SU-DHL-6 (cell line): ENCODE measurements at regions not wholly inside any gene's neighbourhood (a gene's known extent, or its start where the extent isn't known, plus 50 kb on each side); places are given as distances from the start of the nearest gene placed in this dataset.
A peak's percentile ranks its signal among the peaks of the same experiment; 100 is the strongest.

Source experiments
- H2AFZ ChIP-seq: fragments of 200-600 bp; sonication (generic); 2 replicates; pipeline ENCODE4 v1.6.1; 2014; ENCODE audit warnings: low read depth, mild to moderate bottlenecking, moderate library complexity, mixed read lengths, antibody characterized with exemption, low read length; ENCODE audit not compliant: severe bottlenecking
- H3F3A ChIP-seq: fragments of 200-600 bp; shearing (Covaris generic); 2 replicates; pipeline ENCODE4 v1.6.0; 2016; ENCODE audit warnings: antibody characterized with exemption, mild to moderate bottlenecking; ENCODE audit not compliant: insufficient read depth
- H3K27ac ChIP-seq: fragments of 200-600 bp; sonication (generic); 2 replicates; pipeline ENCODE4 v1.5.1; 2016; ENCODE audit warnings: low read depth, mild to moderate bottlenecking, low read length, moderate library complexity, mixed read lengths
- H3K27me3 ChIP-seq: fragments of 200-600 bp; sonication (generic), shearing (Covaris generic); 2 replicates; pipeline ENCODE4 v1.6.0; 2014; ENCODE audit warnings: mild to moderate bottlenecking, low read length
- H3K36me3 ChIP-seq: fragments of 200-600 bp; sonication (generic); 2 replicates; pipeline ENCODE4 v1.6.1; 2014; ENCODE audit warnings: mild to moderate bottlenecking, low read length, mixed read lengths
- H3K4me2 ChIP-seq: fragments of 300-600, 200-600 bp; shearing (Covaris generic), sonication (generic); 2 replicates; pipeline ENCODE4 v1.6.0; 2014; ENCODE audit warnings: low read length, low read depth, mild to moderate bottlenecking; ENCODE audit not compliant: poor library complexity, severe bottlenecking
- H3K4me3 ChIP-seq: fragments of 200-600 bp; sonication (generic); 2 replicates; pipeline ENCODE4 v1.5.1; 2014; ENCODE audit warnings: antibody characterized with exemption, low read length, mild to moderate bottlenecking, mixed read lengths; ENCODE audit not compliant: insufficient read depth, poor library complexity, severe bottlenecking
- H3K79me2 ChIP-seq: fragments of 200-600 bp; sonication (generic); 2 replicates; pipeline ENCODE4 v1.6.1; 2014; ENCODE audit warnings: mild to moderate bottlenecking, low read length, moderate library complexity; ENCODE audit not compliant: insufficient read depth
- H3K9ac ChIP-seq: fragments of 200-600 bp; sonication (generic); 2 replicates; pipeline ENCODE4 v1.7.0; 2014; ENCODE audit warnings: mild to moderate bottlenecking, low read length
- H3K9me2 ChIP-seq: fragments of 200-600 bp; sonication (generic); replicated peaks from 2 replicates; pipeline ENCODE4 v1.6.1; 2014; ENCODE audit warnings: low read length; ENCODE audit not compliant: insufficient read depth
- H3K9me3 ChIP-seq: fragments of 200-600 bp; sonication (generic); 2 replicates; pipeline ENCODE4 v1.6.1; 2014; ENCODE audit warnings: low read length, mixed read lengths; ENCODE audit not compliant: insufficient read depth
- H4K20me1 ChIP-seq: fragments of 200-600 bp; sonication (generic); 2 replicates; pipeline ENCODE4 v1.6.1; 2014; ENCODE audit warnings: low read depth, mild to moderate bottlenecking, antibody characterized with exemption, low read length, moderate library complexity, mixed read lengths
- EZH2phosphoT487 ChIP-seq: fragments of 200-600 bp; sonication (generic), shearing (Covaris generic); conservative IDR thresholded peaks from 2 replicates; pipeline ENCODE4 v1.6.1; 2018; ENCODE audit warnings: mild to moderate bottlenecking, antibody characterized with exemption, low read length, moderate library complexity, mixed read lengths
- TF ChIP-seq, protein P1 (sequence below): fragments of 200-600 bp; sonication (generic); IDR thresholded peaks from one replicate; pipeline ENCODE4 v1.5.1; 2017; ENCODE audit warnings: antibody characterized with exemption, mild to moderate bottlenecking, low read length, moderate library complexity; ENCODE audit not compliant: insufficient read depth, poor library complexity, severe bottlenecking

DNA sequence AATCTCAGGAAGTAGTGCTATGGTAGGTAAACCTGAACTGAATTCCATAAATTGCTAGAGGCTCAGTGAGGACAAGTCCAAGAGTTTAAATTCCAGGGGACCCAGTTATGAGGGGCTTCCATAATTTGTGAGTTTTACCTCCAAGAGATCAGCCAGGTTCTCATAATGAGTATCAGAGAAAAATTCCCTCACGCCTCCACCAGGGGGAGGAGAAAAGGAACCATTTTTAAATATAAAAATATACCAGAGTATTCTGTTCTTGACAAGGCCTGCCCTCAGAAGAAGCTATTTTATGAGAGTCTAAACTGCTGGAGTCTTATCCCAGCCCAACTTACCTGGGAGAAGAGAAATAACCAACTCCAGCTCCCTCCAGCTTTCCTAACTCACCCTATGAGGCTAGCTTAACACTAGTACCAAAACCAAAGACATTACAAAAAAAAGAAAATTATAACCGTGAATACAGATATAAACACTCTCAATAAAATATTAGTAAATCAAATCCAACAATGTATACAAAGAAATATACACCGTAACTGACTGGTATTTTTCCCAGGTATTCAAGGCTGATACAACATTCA, 158.7 kb downstream of the TFAP2A start:
- Histone ChIP-seq H3K36me3 (no peaks in the 10 kb centered on the region), H3K4me3 (no peak overlapping the region), H3K9me2 (no peaks in the 10 kb centered on the region), H2AFZ (no peak overlapping the region), H3K27me3 (peaks cover 3% of the 10 kb centered on the region; the same call in 1 of the 2 replicates), H3K4me2 (no peak overlapping the region), H3K9ac (no peak overlapping the region), H3K9me3 (no peaks in the 10 kb centered on the region), H3K79me2 (no peaks in the 10 kb centered on the region), H4K20me1 (no peaks in the 10 kb centered on the region), H3F3A (no peaks in the 10 kb centered on the region), H3K27ac (no peak overlapping the region)
- TF ChIP-seq, protein P1, sequence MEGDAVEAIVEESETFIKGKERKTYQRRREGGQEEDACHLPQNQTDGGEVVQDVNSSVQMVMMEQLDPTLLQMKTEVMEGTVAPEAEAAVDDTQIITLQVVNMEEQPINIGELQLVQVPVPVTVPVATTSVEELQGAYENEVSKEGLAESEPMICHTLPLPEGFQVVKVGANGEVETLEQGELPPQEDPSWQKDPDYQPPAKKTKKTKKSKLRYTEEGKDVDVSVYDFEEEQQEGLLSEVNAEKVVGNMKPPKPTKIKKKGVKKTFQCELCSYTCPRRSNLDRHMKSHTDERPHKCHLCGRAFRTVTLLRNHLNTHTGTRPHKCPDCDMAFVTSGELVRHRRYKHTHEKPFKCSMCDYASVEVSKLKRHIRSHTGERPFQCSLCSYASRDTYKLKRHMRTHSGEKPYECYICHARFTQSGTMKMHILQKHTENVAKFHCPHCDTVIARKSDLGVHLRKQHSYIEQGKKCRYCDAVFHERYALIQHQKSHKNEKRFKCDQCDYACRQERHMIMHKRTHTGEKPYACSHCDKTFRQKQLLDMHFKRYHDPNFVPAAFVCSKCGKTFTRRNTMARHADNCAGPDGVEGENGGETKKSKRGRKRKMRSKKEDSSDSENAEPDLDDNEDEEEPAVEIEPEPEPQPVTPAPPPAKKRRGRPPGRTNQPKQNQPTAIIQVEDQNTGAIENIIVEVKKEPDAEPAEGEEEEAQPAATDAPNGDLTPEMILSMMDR = peak; percentile 79
- no peak for TF ChIP-seq EZH2phosphoT487

DNA sequence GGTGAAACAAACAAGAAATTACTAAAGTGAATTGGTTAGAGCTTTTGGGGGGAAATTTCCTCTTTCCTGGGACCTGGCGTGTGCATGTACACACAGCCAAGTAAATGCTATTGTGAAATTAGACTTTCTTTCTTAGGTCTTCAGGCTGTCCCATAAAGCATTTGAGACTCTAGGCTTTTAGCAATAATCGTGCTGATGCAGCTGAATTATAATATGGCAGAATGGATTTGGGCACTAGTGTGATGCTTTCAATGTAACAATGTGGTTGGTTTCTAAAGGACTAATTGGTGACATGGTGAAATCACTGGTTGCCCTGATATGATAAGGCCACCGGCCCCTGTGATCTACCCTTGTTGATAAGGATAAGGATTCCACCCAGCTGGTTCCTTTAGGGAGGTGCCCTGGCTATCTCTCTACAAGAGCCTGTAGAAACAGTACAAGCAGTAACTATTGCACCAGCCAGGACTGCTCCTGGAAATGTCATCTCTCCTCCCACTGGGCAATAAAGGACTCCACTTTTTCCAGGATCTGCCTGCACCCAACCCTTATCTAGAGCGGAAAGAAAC, 164.1 kb downstream of the TFAP2A start:
- no peak for TF ChIP-seq EZH2phosphoT487
- TF ChIP-seq, protein P1 = no peak
- no peaks in the 10 kb centered on the region for H3F3A ChIP-seq
- H2AFZ ChIP-seq = no peak overlapping the region
- no peak overlapping the region for H3K4me2 ChIP-seq
- H3K9ac ChIP-seq = no peak overlapping the region
- no peak overlapping the region for H3K4me3 ChIP-seq
- no peaks in the 10 kb centered on the region for H4K20me1 ChIP-seq
- H3K9me2 ChIP-seq = no peaks in the 10 kb centered on the region
- H3K27ac ChIP-seq = no peak overlapping the region
- no peaks in the 10 kb centered on the region for H3K9me3 ChIP-seq
- peaks cover 6% of the 10 kb centered on the region; the same call in 1 of the 2 replicates for H3K27me3 ChIP-seq
- H3K36me3 ChIP-seq = no peaks in the 10 kb centered on the region
- H3K79me2 ChIP-seq = no peaks in the 10 kb centered on the region

DNA sequence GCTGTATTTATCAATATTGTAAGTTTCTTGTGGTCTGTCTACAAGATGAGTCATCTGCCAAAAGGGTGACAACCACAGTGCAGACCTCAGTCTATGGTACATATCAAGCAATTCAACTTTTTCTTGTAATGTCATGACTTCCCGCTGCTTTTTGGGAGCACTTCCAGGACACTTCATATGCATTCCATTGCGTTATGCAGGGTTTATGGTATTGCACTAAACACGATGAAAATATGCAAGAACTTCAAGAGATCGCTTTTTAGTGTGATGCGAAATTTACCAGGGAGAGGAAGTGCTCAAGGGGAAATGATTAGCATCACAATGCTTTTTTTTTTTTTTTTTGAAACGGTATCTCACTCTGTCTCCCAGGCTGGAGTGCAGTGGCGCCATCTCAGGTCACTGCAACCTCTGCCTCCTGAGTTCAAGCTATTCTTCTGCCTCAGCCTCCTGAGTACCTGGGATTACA, 166.5 kb downstream of the TFAP2A start:
- no peaks in the 10 kb centered on the region for H3F3A ChIP-seq
- H2AFZ ChIP-seq = no peak overlapping the region
- H3K9ac ChIP-seq = no peak overlapping the region
- no peak overlapping the region for H3K27ac ChIP-seq
- H3K4me3 ChIP-seq = no peak overlapping the region
- H3K36me3 ChIP-seq = no peaks in the 10 kb centered on the region
- TF ChIP-seq, protein P1 = no peak
- no peak for TF ChIP-seq EZH2phosphoT487
- H3K79me2 ChIP-seq = no peaks in the 10 kb centered on the region
- no peaks in the 10 kb centered on the region for H4K20me1 ChIP-seq
- H3K9me2 ChIP-seq = no peaks in the 10 kb centered on the region
- H3K9me3 ChIP-seq = no peaks in the 10 kb centered on the region
- peaks cover 6% of the 10 kb centered on the region; the same call in 1 of the 2 replicates for H3K27me3 ChIP-seq
- H3K4me2 ChIP-seq = no peak overlapping the region
